Endothelial cell (in vitro differentiated cells): ENCODE measurements at regions not wholly inside any gene's neighbourhood (a gene's known extent, or its start where the extent isn't known, plus 50 kb on each side); places are given as distances from the start of the nearest gene placed in this dataset.
A peak's percentile ranks its signal among the peaks of the same experiment; 100 is the strongest.

Source experiments
- DNase-seq: peaks from one replicate; pipeline ENCODE4 v3.0.0; 2021; ENCODE audit warnings: low spot score
- H3K27ac Mint-ChIP-seq: one replicate; pipeline ENCODE4 v1.8.0; 2021; ENCODE audit warnings: mixed read lengths, inconsistent platforms; ENCODE audit not compliant: unreplicated experiment
- H3K27me3 Mint-ChIP-seq: one replicate; pipeline ENCODE4 v1.8.0; 2021; ENCODE audit warnings: mild to moderate bottlenecking, moderate library complexity, mixed read lengths, inconsistent platforms; ENCODE audit not compliant: unreplicated experiment
- H3K36me3 Mint-ChIP-seq: one replicate; pipeline ENCODE4 v1.8.0; 2021; ENCODE audit warnings: mild to moderate bottlenecking, low read depth, mixed read lengths, inconsistent platforms; ENCODE audit not compliant: unreplicated experiment
- H3K4me1 Mint-ChIP-seq: one replicate; pipeline ENCODE4 v1.8.0; 2021; ENCODE audit warnings: mild to moderate bottlenecking, mixed read lengths, inconsistent platforms; ENCODE audit not compliant: unreplicated experiment
- H3K4me3 Mint-ChIP-seq: one replicate; pipeline ENCODE4 v1.8.0; 2021; ENCODE audit warnings: mild to moderate bottlenecking, mixed read lengths, inconsistent platforms; ENCODE audit not compliant: unreplicated experiment
- H3K9me3 Mint-ChIP-seq: one replicate; pipeline ENCODE4 v1.8.0; 2021; ENCODE audit warnings: mixed read lengths, inconsistent platforms; ENCODE audit not compliant: unreplicated experiment
- TF ChIP-seq, protein P1 (sequence below): fragments of 200-600 bp; sonication (generic); IDR thresholded peaks from one replicate; pipeline ENCODE4 v1.5.0; 2021; ENCODE audit warnings: antibody characterized with exemption; ENCODE audit not compliant: unreplicated experiment

DNA sequence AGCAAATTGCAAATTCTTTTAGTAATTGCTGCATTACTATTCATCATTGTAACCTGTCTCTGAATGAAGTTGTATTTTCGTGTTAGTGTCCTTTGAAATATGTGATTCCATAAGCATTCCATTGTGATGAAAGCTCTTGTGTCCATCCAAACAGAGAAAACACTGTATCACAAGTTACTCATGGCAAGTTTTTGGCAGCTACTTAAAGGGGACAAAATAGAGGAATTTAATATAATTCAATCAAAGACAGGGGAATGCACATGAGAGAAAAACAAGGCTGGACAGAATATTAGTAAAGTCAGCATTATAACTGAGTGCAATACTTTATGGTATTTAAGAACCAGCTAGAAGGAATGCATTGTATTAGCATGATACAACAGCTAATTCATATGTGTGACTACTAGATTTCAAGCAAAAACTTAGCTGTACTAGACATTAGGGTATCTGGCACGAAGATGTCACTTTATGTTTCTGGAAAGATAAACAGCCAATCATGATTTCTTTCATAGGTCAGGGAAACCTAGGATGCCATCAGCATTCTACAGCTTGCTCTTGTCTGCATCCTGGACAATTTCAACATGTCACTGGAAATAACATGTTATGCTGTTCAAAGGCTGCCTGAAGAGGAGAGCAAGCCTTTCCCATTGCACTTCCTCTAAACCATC is 270.6 kb upstream of the MARCKS start:
- TF ChIP-seq, protein P1, sequence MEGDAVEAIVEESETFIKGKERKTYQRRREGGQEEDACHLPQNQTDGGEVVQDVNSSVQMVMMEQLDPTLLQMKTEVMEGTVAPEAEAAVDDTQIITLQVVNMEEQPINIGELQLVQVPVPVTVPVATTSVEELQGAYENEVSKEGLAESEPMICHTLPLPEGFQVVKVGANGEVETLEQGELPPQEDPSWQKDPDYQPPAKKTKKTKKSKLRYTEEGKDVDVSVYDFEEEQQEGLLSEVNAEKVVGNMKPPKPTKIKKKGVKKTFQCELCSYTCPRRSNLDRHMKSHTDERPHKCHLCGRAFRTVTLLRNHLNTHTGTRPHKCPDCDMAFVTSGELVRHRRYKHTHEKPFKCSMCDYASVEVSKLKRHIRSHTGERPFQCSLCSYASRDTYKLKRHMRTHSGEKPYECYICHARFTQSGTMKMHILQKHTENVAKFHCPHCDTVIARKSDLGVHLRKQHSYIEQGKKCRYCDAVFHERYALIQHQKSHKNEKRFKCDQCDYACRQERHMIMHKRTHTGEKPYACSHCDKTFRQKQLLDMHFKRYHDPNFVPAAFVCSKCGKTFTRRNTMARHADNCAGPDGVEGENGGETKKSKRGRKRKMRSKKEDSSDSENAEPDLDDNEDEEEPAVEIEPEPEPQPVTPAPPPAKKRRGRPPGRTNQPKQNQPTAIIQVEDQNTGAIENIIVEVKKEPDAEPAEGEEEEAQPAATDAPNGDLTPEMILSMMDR, result no peak
- Mint-ChIP-seq H3K27ac (peak overlapping the region; percentile 24), H3K36me3 (no peaks in the 10 kb centered on the region), H3K27me3 (no peaks in the 10 kb centered on the region), H3K4me3 (no peak overlapping the region), H3K9me3 (no peaks in the 10 kb centered on the region), H3K4me1 (peaks cover 22% of the 10 kb centered on the region)
- no peak for DNase-seq

DNA sequence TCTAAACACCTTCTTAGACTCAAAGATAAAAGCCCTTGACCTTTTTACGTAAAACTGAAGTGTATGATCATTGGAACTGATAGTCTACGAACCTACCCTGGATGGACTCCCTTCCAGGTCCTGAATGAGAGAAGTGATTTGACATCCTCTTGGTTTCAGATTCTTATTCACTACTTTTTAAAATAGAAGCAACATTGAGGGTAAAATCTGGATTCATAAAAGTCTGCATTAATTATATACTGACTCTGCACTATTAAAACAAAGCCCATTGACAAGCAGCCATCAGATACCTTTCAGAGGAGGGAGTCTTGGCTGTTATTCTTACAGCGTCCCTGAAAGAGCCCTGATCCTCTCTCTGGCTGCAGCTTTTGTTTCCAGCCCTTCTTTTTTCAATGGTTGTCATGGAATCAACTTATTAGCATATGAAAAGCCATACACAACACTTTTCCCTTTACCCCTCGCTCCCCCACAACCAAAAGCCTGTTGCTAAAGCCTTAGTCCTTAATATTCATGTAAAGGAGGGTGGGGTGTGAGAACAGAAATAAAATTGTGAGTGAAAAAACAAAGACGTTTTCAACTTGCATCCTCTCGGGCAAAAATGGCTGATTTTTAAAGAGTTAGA is 270.0 kb upstream of the MARCKS start:
- H3K27ac Mint-ChIP-seq, result peak overlapping the region; percentile 80
- H3K27me3 Mint-ChIP-seq, result no peaks in the 10 kb centered on the region
- no peak overlapping the region for H3K4me3 Mint-ChIP-seq
- H3K36me3 Mint-ChIP-seq, result no peaks in the 10 kb centered on the region
- H3K4me1 Mint-ChIP-seq, result peaks cover 27% of the 10 kb centered on the region
- no peaks in the 10 kb centered on the region for H3K9me3 Mint-ChIP-seq
- no peak for DNase-seq
- TF ChIP-seq, protein P1, result no peak

DNA sequence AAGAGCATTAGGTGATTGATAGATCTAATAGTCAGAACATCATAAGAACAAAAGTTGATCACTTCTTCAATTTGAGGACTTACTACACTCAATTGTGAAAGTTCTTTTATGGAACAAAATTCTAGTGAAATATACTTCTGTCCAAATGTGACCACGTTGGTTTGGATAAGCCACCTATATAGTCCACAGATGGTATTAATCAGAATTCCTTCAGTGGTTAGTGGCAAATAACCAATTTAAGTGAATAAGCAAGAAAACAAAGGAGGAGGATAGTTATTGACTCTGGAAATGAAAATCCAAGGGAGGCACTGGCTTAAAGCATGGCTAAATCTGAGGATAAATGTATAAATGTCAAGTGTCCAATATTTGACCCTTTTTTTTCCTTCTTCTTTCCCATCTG is 268.5 kb upstream of the MARCKS start:
- peaks cover 35% of the 10 kb centered on the region for H3K4me1 Mint-ChIP-seq

DNA sequence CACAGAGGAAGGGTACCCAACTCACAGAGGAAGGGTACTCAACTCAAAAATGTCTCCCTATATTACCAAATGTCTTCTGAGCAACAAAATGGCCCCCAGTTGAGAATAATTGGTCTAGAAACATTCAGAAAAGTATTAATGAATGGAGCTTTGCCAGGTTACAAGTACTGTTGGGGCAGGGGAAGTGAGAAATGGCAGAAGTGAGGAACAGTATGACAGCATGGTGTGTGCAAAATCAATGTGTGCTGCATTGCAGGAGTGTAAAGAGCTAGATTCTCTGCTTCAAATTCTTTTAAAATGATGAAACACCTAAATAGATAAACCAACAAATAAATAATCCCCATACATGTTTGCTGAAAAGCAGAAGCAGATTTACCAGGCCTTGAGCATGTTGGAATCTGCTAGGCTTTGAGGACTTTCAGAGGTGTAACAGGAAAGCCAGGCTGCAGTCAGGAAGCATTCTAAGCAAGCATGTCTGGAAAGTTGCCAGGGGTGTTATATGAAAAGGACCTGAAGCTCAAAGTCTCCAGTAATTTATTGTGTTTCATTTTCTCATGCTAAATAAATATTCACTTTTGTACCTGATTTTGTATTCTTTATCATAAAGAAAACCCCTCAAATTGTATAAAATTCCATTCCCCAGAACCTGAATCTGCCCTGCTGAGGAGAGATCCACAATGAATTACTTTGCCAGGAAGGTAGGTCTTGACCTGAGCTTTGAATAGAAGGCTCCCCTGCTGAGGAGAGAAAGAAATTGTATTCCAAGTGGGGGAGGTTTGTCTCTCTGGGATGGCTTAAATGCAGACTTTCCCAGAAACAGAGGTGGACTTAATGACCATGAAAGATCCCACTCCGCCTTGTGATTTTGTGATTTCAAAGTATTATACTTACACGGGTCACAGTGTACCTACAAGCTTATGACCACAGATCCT is 265.0 kb upstream of the MARCKS start:
- Mint-ChIP-seq H3K36me3 (no peaks in the 10 kb centered on the region), H3K27ac (peak overlapping the region; percentile 22), H3K9me3 (no peaks in the 10 kb centered on the region), H3K27me3 (peaks cover 4% of the 10 kb centered on the region), H3K4me3 (no peak overlapping the region), H3K4me1 (peaks cover 29% of the 10 kb centered on the region)
- no peak for DNase-seq
- TF ChIP-seq, protein P1, result no peak

More for the DNA sequence above, 268.5 kb upstream of the MARCKS start:
- DNase-seq, result no peak
- TF ChIP-seq, protein P1, result no peak
- Mint-ChIP-seq H3K27ac (no peak overlapping the region), H3K4me3 (no peak overlapping the region), H3K9me3 (no peaks in the 10 kb centered on the region), H3K27me3 (no peaks in the 10 kb centered on the region), H3K36me3 (no peaks in the 10 kb centered on the region)
